ENCODE measurements at regions not wholly inside any gene's neighbourhood (a gene's known extent, or its start where the extent isn't known, plus 50 kb on each side); places are given as distances from the start of the nearest gene placed in this dataset.

GRCh38 chr18:27656905-27657304 lies 471.8 kb upstream of the CHST9 start:
- H3K4me3 ChIP-seq (replicated peaks; ENCODE audit: low read depth, low read length): no peak overlapping the region
- DNase-seq (ENCODE audit: extremely low read depth, low read depth): no peak
- no peak for TF ChIP-seq CTCF (IDR thresholded peaks at IDR 0.05; ENCODE audit: low read depth, low read length, missing control alignments)

- no peak for TF ChIP-seq CTCF (IDR thresholded peaks at IDR 0.05; ENCODE audit: low read depth, low read length, missing control alignments)
- no peak overlapping the region for H3K4me3 ChIP-seq (replicated peaks; ENCODE audit: low read depth, low read length)
- DNase-seq (ENCODE audit: extremely low read depth, low read depth): no peak
Measured at GRCh38 chr18:27656167-27656778, 471.2 kb upstream of the CHST9 start.

GRCh38 chr18:27653247-27653646 lies 468.1 kb upstream of the CHST9 start:
- no peak for TF ChIP-seq CTCF (IDR thresholded peaks at IDR 0.05; ENCODE audit: low read depth, low read length, missing control alignments)
- DNase-seq (ENCODE audit: extremely low read depth, low read depth): no peak
- no peak overlapping the region for H3K4me3 ChIP-seq (replicated peaks; ENCODE audit: low read depth, low read length)

- no peak for DNase-seq (ENCODE audit: extremely low read depth, low read depth)
- TF ChIP-seq CTCF (IDR thresholded peaks at IDR 0.05; ENCODE audit: low read depth, low read length, missing control alignments): no peak
- no peak overlapping the region for H3K4me3 ChIP-seq (replicated peaks; ENCODE audit: low read depth, low read length)
Measured at GRCh38 chr18:27652480-27653121, 467.5 kb upstream of the CHST9 start.

- no peak for DNase-seq (ENCODE audit: extremely low read depth, low read depth)
- no peak overlapping the region for H3K4me3 ChIP-seq (replicated peaks; ENCODE audit: low read depth, low read length)
- TF ChIP-seq CTCF (IDR thresholded peaks at IDR 0.05; ENCODE audit: low read depth, low read length, missing control alignments): no peak
Measured at GRCh38 chr18:27649621-27650020, 464.5 kb upstream of the CHST9 start.

- DNase-seq (ENCODE audit: extremely low read depth, low read depth): no peak
- no peak overlapping the region for H3K4me3 ChIP-seq (replicated peaks; ENCODE audit: low read depth, low read length)
- TF ChIP-seq CTCF (IDR thresholded peaks at IDR 0.05; ENCODE audit: low read depth, low read length, missing control alignments): no peak
Measured at GRCh38 chr18:27645929-27646328, 460.8 kb upstream of the CHST9 start.

All from HFF-Myc (cell line).